GM12878 (cell line): ENCODE measurements at regions not wholly inside any gene's neighbourhood (a gene's known extent, or its start where the extent isn't known, plus 50 kb on each side); places are given as distances from the start of the nearest gene placed in this dataset.

Experiments used
- BHLHE40 ChIP-seq, 2 experiments: fragments of 450-650 bp in 1 of 2; IDR thresholded peaks; 2 replicates each; pipeline ENCODE4 v1.6.1; 2011 to 2017; ENCODE audit warnings: low read depth in 2 of 2, borderline replicate concordance in 1 of 2, improper control_type of control experiment in 1 of 2, low read length in 1 of 2, mild to moderate bottlenecking in 1 of 2
- CEBPB ChIP-seq, 2 experiments: fragments of 150-350 bp in 1 of 2; IDR thresholded peaks; 2 replicates each; pipeline ENCODE4 v1.6.1; 2012 to 2014; ENCODE audit warnings: low read depth in 2 of 2, low read length in 2 of 2, borderline replicate concordance in 1 of 2, inconsistent platforms in 1 of 2
- CTCF ChIP-seq, 3 experiments: IDR thresholded peaks in 2 of 3; conservative IDR thresholded peaks in 1 of 3; 2 replicates each; pipeline ENCODE4 v1.5.1; 2011; ENCODE audit warnings: low read depth in 3 of 3, low read length in 3 of 3, mild to moderate bottlenecking in 3 of 3, control low read depth in 2 of 3, moderate library complexity in 2 of 3, inconsistent platforms in 1 of 3, mixed read lengths in 1 of 3; ENCODE audit not compliant: control insufficient read depth in 2 of 3, insufficient read depth in 1 of 3; ENCODE audit errors: extremely low read depth in 1 of 3
- POLR2A ChIP-seq: IDR thresholded peaks from 2 replicates; pipeline ENCODE4 v1.6.1; 2011; ENCODE audit warnings: low read depth, mild to moderate bottlenecking, low read length
- USF1 ChIP-seq: IDR thresholded peaks from 2 replicates; pipeline ENCODE4 v1.6.1; 2011; ENCODE audit warnings: borderline replicate concordance, low read depth, mild to moderate bottlenecking, moderate library complexity, mixed read lengths, low read length; ENCODE audit not compliant: insufficient read depth; ENCODE audit errors: extremely low read length

- no peak for TF ChIP-seq CTCF (IDR thresholded peaks at IDR 0.05 in 2 of 3, conservative IDR thresholded peaks at IDR 0.05 in 1 of 3; ENCODE audit: control insufficient read depth in 2 of 3, extremely low read depth in 1 of 3, insufficient read depth in 1 of 3, low read depth in 3 of 3, low read length in 3 of 3)
- TF ChIP-seq USF1, result no peak
- no peak for TF ChIP-seq POLR2A
- TF ChIP-seq CEBPB (IDR thresholded peaks at IDR 0.05; ENCODE audit: borderline replicate concordance in 1 of 2, low read depth in 2 of 2, low read length in 2 of 2), result no peak
- no peak for TF ChIP-seq BHLHE40 (IDR thresholded peaks at IDR 0.05; ENCODE audit: borderline replicate concordance in 1 of 2, low read depth in 2 of 2, low read length in 1 of 2)
Observed at GRCh38 chr5:38165435-38165834, 92.9 kb upstream of the EGFLAM start.
